Thyroid gland (tissue), 4 donors: ENCODE measurements at regions not wholly inside any gene's neighbourhood (a gene's known extent, or its start where the extent isn't known, plus 50 kb on each side); places are given as distances from the start of the nearest gene placed in this dataset.

Experiments
- CTCF ChIP-seq, 6 experiments: fragments of 200-600 bp in 3 of 6; fragments of 450-650 bp in 3 of 6; sonication (generic) in 3 of 6; IDR thresholded peaks; one replicate each; pipeline ENCODE4 v1.5.1; 2016 to 2019; ENCODE audit warnings: antibody characterized with exemption in 6 of 6, mild to moderate bottlenecking in 2 of 6, inconsistent platforms in 1 of 6, moderate library complexity in 1 of 6
- POLR2A ChIP-seq, 2 donors: fragments of 450-650 bp; IDR thresholded peaks; one replicate each; pipeline ENCODE4 v1.6.1; 2017; ENCODE audit warnings: antibody characterized with exemption in 2 of 2, mild to moderate bottlenecking in 2 of 2, moderate library complexity in 1 of 2

GRCh38 chr20:51945881-51946280 is 143.6 kb upstream of the SALL4 start:
- TF ChIP-seq CTCF (IDR thresholded peaks at IDR 0.05) (no peak), POLR2A (IDR thresholded peaks at IDR 0.05) (no peak)
